Forelimb muscle (tissue), 1 donor: ENCODE measurements at regions not wholly inside any gene's neighbourhood (a gene's known extent, or its start where the extent isn't known, plus 50 kb on each side); places are given as distances from the start of the nearest gene placed in this dataset.
"Not testable (repeated sequence)": the region's sequence is repeated elsewhere in the genome, so short reads cannot be mapped to it uniquely, and the experiment has no call there.

ENCODE experiments used
- DNase-seq: peaks from one replicate; pipeline ENCODE4 v3.0.0-alpha.2; 2013; ENCODE audit warnings: low read depth

GRCh38 chr21:14321042-14321441 is 61.9 kb downstream of the HSPA13 start:
- DNase-seq: no peak

GRCh38 chr21:14319805-14320204 is 63.1 kb downstream of the HSPA13 start:
- no peak for DNase-seq

GRCh38 chr21:14318578-14318977 is 64.4 kb downstream of the HSPA13 start:
- no peak for DNase-seq

GRCh38 chr21:14317507-14317906 is 65.4 kb downstream of the HSPA13 start:
- DNase-seq: no peak

GRCh38 chr21:14313300-14313699 is 69.6 kb downstream of the HSPA13 start:
- DNase-seq: no peak

GRCh38 chr21:14312871-14313270 is 70.1 kb downstream of the HSPA13 start:
- peak; percentile 6 for DNase-seq

- DNase-seq: no peak
Measured at GRCh38 chr21:14308234-14308633, 74.7 kb downstream of the HSPA13 start.

- DNase-seq: no peak
Measured at GRCh38 chr21:14306126-14306907, 76.6 kb downstream of the HSPA13 start.

GRCh38 chr21:14303731-14304488 is 79.0 kb downstream of the HSPA13 start:
- DNase-seq: no peak

- no peak for DNase-seq
Measured at GRCh38 chr21:14300074-14300473, 82.9 kb downstream of the HSPA13 start.

GRCh38 chr21:14290576-14290975 is 74.6 kb downstream of the RBM11 start:
- DNase-seq: no peak

GRCh38 chr21:14288922-14289321 is 73.0 kb downstream of the RBM11 start:
- DNase-seq: no peak

GRCh38 chr21:14285147-14285761 is 69.3 kb downstream of the RBM11 start:
- no peak for DNase-seq

- DNase-seq: no peak
Measured at GRCh38 chr21:14284481-14284880, 68.5 kb downstream of the RBM11 start.

GRCh38 chr21:14281188-14281900 is 65.4 kb downstream of the RBM11 start:
- DNase-seq: not testable (repeated sequence)
